Fibroblast of gingiva (primary cell): ENCODE measurements at regions not wholly inside any gene's neighbourhood (a gene's known extent, or its start where the extent isn't known, plus 50 kb on each side); places are given as distances from the start of the nearest gene placed in this dataset.
"Not testable (repeated sequence)": the region's sequence is repeated elsewhere in the genome, so short reads cannot be mapped to it uniquely, and the experiment has no call there.

ENCODE experiments used
- DNase-seq: peaks from one replicate; pipeline ENCODE4 v3.0.0-alpha.2; 2011; ENCODE audit warnings: low read depth

GRCh38 chr3:98644168-98644567 lies 50.8 kb upstream of the CPOX start:
- no peak for DNase-seq

GRCh38 chr3:98645039-98645438 lies 51.6 kb upstream of the CPOX start:
- no peak for DNase-seq

GRCh38 chr3:98646680-98647079 lies 53.3 kb upstream of the CPOX start:
- DNase-seq, result no peak

- DNase-seq, result no peak
These were observed 53.8 kb upstream of the CPOX start for GRCh38 chr3:98647197-98647596.

- DNase-seq, result no peak
These were observed 57.8 kb upstream of the CPOX start for GRCh38 chr3:98650971-98651779.

- DNase-seq, result no peak
These were observed 58.3 kb upstream of the CPOX start for GRCh38 chr3:98651780-98652077.

- no peak for DNase-seq
These were observed 62.3 kb upstream of the CPOX start for GRCh38 chr3:98655666-98656065.

GRCh38 chr3:98657457-98657856 lies 64.0 kb upstream of the CPOX start:
- no peak for DNase-seq

GRCh38 chr3:98662699-98663098 lies 69.3 kb upstream of the CPOX start:
- no peak for DNase-seq

- no peak for DNase-seq
These were observed 76.6 kb upstream of the CPOX start for GRCh38 chr3:98670020-98670419.

- no peak for DNase-seq
These were observed 83.2 kb upstream of the ST3GAL6 start for GRCh38 chr3:98679986-98680385.

GRCh38 chr3:98680723-98681122 lies 82.4 kb upstream of the ST3GAL6 start:
- DNase-seq, result no peak

GRCh38 chr3:98681486-98681885 lies 81.7 kb upstream of the ST3GAL6 start:
- DNase-seq, result no peak

GRCh38 chr3:98682391-98682790 lies 80.7 kb upstream of the ST3GAL6 start:
- DNase-seq, result not testable (repeated sequence)

GRCh38 chr3:98688363-98688762 lies 74.8 kb upstream of the ST3GAL6 start:
- no peak for DNase-seq

- no peak for DNase-seq
These were observed 72.3 kb upstream of the ST3GAL6 start for GRCh38 chr3:98690876-98691275.

- no peak for DNase-seq
These were observed 71.2 kb upstream of the ST3GAL6 start for GRCh38 chr3:98691897-98692296.

GRCh38 chr3:98692787-98693473 lies 70.2 kb upstream of the ST3GAL6 start:
- DNase-seq, result no peak

GRCh38 chr3:98695796-98696195 lies 67.3 kb upstream of the ST3GAL6 start:
- DNase-seq, result no peak

- not testable (repeated sequence) for DNase-seq
These were observed 66.8 kb upstream of the ST3GAL6 start for GRCh38 chr3:98696296-98696695.

GRCh38 chr3:98697225-98697624 lies 65.9 kb upstream of the ST3GAL6 start:
- DNase-seq, result no peak

- DNase-seq, result no peak
These were observed 64.0 kb upstream of the ST3GAL6 start for GRCh38 chr3:98699132-98699531.

- DNase-seq, result no peak
These were observed 62.0 kb upstream of the ST3GAL6 start for GRCh38 chr3:98701071-98701675.
